DMS53 (cell line): ENCODE measurements at regions not wholly inside any gene's neighbourhood (a gene's known extent, or its start where the extent isn't known, plus 50 kb on each side); places are given as distances from the start of the nearest gene placed in this dataset.

ENCODE experiments used
- DNase-seq: peaks from one replicate; lab custom pipeline; 2025; lab: John Stamatoyannopoulos, UW

DNA sequence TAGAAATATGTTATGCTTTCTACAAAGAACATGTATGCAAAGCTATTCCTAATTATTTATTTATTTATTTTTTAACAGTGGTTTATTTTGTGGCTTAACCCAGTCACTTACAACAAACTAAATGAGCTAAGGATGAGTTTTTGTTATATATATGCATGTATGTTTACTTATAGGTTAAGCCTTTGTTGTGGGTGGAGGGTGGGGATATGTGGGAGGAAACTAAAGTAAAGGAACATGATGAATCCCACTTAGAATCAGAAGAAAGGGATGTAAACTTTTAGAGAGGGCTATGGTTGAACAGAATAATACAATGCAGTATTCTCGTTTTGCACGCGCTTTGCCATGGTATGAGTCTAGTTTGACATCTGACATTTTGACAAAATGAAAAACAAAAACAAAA is 321.0 kb upstream of the RUNX1 start:
- no peak for DNase-seq

DNA sequence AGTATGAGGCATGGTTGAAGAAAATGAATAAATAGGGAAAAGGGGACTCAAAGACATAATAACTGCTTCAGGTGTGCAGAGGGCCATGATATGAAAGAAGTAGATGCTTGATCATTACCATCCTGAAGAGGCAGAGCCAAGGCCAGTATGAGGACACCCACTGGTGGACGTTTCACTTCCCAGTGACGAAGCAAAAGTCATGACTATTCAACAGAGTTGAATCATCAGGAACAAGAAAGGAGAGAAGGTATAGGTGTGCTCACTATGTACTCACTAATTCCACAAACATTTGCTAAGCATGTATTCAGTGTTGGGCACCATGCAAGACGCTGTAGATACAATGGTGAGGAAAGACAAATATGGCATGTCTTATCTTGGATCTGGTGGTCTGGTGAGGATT is 319.2 kb upstream of the RUNX1 start:
- peak; percentile 2 for DNase-seq

DNA sequence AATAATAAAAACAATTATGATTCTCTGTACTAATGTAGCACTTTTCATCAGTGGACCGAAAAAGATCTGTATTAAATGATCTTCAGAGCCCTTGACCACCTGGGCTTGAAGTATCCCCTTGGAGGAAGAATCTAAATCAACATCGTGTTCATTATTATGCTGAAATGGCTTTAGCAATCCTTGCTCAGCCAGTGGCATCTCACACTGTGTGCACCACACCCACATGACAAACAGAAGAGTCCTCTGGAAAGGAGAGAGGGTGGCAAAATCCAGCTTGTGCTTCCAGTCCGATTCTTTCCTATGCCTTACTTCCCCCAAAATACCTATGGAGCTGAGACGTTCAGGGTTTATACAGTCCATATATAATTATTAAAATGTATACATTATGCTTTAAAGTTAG is 318.5 kb upstream of the RUNX1 start:
- DNase-seq = peak; percentile 42

DNA sequence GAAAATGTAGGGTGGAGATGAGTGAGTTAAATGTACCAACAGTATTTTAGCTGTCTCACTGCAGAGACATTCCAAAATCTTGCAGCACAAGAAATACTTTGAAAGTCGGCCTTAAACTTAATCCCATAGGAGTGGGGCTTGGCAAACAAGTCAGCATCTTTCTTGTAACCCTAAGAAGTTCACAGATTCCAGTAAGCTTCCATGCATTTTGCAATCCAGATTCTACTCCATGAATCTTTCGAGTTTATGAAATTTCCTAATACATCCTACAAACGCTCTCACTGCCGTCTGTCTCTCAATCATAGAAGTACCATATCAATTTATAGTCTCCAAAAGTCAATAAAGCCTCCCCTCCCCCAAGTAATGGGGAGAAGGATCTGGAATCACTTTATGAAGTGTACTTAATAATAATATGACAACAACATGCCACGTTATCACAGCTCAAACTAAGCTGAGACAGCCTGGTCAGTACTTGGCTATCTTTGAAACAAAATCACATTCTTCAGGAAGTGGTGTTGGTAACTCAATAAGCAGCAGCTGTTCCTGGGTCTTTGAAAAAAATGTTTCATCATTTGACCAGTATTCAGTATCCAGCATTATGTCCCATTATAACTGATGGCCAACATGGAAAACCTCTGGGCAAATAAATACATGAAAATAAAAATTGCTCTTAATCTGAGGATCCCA is 317.4 kb upstream of the RUNX1 start:
- DNase-seq = no peak

DNA sequence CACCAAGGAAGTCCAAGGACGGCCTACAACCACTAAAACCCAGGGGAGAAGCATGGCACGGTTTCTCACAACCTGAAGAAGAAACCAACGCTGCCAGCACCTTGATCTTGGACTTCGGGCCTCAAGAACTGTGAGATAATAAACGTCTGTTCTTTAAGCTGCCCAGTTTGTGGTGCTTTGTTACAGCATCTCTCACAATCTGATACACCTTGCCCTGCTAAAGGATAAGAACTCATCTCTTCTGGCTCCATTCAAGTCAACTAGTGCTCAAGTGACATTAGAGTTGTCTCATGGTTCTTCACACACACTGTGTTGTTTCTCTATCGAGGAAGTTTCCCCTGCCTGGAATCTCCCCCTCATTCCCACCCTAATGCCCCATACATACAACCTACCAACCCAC is 314.4 kb upstream of the RUNX1 start:
- DNase-seq = no peak

DNA sequence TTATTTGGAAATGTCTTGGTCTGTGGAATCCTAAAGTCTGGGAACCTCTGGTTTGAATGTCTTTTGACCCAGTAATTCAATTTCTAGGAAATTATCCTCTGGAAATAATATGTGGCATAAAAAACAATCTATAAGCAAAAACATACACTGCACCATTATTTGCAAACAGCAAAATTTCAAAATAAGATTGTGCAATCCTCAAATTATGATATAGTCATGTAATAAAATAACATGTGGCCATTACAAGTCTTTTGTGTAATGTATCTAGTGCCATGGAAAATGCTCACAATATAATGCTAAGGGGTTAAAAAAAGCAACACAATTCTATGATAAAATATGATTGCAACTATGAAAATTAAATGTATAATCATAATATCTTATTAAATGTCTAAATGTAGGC is 312.9 kb upstream of the RUNX1 start:
- no peak for DNase-seq

DNA sequence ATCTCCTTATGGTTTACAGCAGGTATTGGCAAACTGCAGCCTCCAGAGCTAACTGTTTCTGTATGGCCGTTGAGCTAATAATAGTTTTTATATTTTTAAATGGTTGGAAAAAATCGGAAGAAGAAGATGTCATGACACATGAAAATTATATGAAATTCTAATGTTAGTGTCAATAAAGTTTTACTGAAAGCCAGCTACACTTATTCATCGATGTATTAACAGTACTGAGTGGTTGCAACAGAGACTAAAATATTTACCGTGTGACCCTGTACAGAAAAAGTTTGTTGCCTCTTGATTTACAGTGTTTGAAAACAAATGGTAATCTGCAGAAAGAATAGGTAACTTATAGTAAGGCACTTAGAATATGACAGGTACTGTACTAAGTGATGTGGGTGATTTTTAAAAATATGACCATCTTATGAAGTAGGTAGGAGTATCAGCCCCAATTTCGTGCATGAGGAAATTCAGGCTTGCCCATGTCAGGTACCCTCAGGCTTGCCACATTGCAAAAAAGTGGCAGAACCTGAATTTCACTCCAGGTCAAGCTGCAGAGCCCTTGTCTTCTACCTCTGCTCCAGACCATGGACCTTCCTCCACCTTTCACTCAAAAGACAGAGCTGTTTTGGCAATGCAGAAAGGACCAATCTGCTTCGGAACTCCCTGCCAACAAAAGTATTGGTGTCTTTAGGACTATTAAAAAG is 311.9 kb upstream of the RUNX1 start:
- DNase-seq = no peak

DNA sequence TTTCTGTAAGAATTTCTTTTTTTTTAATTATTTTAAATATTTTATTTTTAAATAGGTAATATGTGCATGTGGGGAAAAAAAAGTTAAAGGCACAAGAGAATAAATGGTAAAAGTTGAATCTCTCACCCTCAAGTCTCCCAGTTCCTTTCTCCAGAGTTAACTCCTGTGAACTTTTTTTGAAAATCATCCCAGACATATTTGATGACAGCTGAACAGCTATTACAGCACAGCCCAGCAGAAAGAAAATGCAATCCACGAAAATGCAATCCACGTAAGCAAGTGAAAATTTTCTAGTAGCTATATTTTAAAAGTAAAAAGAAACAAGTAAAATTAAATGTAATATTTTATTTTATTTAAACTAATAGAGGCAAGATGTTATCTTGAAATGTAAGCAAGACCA is 310.0 kb upstream of the RUNX1 start:
- no peak for DNase-seq

DNA sequence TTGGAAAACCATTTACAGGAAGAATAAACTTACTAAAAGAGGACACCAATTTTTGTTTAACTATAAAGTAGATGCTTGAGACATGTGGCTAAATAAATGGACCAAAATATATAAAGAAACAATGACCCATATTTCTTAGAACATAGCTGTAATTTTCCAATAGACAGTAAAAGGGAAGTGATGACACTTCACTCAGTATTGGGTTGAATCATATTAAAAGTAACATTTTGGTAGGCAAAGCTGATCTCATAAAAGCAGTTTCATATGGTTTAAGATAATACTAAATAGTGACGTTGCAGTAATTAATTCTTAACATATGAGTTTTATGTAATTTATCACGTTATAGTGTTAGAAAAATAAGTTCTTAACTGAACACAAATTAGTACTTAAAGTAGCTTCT is 308.9 kb upstream of the RUNX1 start:
- DNase-seq = no peak

DNA sequence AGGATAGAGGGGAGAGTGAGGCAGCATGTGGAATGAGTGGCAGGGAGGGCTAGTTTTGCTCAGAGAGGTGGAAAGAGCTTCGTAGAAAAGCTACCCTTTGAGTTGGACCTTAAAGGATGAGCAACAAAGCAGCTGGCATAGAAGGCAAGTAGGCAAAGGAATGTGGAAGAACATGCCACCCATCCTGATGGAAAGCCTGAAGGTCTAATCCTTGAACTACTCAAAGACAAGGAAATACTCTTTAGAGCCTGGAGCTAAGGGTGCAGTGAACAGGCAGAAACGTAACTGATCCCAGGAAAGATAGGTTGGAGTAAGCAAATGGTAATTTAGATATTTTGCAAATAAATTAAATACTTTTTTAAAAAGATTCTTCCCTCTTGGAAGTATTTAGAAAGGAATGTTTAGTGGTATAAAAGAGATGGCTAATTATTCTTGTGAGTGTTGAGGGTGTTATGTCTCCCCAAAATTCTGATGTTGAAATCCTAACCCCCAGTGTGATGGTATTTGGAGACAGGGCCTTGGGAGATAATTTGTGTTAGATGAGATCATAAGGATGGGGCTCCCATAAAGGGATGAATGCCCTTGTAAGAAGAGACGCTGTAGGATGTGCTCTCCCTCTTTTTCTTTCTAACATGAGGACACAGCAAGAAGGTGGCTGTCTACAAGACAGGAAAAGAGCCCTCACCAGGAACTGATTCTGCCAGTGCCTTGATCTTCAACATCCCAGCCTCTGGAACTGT is 308.1 kb upstream of the RUNX1 start:
- DNase-seq = no peak

DNA sequence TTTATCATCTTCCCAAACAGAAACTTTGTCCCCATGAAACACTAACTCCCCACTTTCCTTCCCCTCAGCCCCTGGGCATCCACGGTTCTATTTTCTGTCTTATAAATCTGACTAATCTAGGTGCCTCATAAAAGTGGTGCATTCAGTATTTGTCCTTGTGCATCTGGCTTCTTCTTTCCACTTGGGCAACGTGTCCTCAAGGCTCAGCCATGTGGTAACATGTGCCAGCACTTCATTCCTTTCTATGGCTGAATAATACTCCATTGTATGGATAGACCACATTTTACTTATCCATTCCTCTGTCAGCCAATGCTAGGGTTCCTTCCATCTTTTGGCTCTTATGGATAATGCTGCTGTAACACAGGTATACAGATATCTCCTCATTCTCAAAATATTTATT is 305.0 kb upstream of the RUNX1 start:
- DNase-seq = no peak

DNA sequence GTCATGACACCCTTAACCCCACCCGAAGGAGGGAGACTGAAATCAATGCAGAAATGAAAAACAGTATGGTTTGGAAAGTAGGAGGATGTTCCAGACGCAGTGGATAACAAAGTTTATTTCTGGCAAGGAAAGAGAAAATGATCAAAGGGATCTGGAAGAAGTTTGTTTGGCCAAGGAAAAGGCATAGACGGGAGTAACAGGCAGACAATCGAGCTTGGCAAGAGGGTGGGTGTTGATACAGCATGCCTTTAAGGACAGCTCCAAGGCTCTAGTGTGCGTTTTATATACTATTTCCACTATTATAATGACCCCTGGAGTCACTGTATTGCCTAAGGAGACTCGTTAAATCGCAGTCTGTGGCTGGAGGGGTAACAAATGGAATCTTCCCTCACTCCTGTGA is 303.7 kb upstream of the RUNX1 start:
- no peak for DNase-seq

DNA sequence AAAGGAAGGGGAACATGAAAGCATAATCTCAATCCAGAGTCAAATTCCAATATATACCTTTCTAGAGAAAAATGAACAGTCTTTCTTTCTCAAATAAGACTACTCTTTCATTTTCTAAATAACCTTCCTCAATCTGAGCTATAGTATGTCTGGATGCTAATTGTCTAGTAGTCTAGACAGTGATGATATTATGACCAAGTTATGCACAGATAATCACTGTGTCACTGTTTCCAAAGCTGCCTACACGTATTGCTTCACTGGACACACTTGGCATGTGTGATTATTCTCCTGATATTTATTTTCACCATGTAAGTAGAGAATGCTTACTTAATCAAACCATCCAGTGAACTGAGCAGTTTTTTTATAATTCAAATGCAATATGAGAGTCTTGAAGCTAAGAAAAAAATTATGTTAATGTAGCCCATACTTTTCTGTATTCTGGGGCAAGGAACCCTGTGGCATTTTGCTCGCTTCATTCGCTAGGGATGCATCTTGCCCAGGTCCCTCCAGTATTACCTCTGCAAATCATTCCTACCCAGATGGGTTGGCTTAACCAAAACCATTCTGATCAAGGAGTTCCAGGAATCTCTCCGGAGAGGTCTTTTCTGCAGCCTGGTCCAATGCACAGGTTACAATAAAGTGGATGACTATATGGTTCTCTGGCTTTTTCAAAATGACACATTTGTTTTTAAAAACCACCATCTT is 303.1 kb upstream of the RUNX1 start:
- DNase-seq = no peak

DNA sequence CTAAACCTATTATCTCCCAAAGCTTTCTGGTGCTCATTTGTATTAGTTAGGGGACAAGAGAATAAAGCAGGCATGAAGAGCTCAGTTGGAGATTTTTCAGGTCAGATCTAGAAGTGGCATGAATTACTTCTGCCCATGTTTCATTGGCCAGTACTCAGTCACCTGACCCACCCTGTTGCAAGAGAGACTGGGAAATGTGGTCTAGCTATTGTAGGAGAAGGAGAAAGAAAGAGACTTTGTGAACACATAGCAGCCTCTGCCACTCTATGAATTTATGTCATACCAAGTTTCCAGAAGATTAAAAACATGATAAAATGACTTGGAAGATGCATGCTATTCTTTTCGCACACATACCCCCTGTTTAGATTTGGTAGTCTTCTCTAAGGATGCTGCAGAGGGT is 302.3 kb upstream of the RUNX1 start:
- DNase-seq = no peak

DNA sequence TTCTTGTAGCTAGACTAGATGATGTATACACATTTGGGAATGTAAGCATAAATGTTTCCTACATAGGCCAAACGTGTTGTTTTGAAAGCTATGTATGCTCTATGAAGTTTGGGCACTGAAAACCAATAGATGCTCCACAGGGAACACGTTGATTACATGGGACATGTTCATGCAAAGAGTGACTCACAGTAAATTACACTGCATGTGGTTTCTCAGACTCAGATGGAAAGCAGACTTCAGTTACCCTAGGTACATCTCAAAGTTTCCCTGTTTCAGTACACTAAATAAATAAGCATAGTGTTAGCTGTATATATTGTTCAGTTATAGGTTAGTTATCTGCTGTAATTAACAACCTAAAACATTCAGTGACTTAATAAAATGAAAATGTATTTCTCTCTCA is 301.9 kb upstream of the RUNX1 start:
- no peak for DNase-seq

DNA sequence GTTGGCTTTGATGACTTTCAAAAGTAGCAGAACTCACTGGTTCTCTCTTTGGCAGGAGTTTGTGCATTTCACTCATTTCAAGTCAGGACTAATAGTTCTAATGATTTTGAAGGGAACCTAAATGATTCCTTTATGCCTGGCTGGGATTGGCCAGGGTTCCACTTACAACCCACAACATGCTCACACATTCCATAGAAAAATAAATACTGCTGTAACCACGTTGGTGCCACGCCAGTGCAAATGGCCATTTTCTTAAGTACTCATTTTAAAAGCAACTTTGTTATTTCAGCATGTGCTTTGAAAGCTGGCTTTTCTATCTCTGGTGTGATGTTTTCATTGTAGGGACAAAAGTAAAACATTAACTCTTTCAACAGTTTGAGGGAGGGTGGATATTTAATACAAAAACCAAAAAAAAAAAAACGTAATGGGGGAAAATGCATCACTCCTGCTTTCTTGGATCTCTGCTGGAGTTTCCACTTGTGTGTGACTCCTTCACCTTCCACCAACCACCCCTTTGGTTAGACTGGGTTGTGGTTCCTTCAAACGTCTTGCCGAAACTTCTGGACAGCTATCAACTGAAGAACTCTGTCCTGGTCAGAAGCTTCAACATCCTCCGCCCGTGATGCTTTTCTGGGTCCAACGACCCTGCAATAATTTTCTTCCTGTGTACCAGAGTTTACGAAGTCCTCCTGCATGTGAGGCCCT is 300.4 kb upstream of the RUNX1 start:
- DNase-seq = no peak

DNA sequence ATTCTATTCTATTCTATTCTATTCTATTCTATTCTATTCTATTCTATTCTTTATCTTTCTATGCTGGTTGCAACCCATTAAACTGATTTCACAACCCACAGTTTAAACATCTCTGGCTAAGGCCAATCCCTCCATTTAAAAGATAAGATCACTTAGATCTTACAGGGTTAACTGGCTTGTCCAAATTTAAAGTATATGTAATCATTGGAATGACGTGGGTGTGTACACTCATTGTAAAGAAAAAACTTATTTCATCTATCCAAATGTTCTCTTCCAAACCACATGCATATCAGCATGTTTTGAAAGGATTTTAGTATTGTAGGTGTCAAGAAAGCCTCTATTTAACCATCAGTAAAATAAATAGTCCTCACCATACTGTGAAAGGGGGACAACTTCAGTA is 299.6 kb upstream of the RUNX1 start:
- DNase-seq = no peak

DNA sequence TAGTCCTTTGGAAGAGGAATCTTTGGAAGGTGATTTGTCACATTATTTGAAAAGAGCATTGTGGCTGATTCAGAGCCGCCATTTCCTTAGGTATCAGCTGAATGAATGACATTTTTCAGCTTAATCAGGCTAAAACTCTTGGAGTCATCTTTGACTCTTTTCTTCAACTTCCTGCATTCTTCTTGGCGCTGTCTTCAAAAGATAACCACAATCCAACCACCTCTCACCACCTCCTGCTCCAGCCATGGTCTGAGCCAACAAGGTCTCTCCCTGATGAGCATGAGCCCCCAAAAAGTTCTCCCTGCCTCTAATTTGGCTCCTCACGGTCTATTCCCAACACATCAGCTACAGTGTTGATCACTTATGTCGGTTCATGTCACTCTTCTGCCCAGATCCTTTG is 297.6 kb upstream of the RUNX1 start:
- no peak for DNase-seq

DNA sequence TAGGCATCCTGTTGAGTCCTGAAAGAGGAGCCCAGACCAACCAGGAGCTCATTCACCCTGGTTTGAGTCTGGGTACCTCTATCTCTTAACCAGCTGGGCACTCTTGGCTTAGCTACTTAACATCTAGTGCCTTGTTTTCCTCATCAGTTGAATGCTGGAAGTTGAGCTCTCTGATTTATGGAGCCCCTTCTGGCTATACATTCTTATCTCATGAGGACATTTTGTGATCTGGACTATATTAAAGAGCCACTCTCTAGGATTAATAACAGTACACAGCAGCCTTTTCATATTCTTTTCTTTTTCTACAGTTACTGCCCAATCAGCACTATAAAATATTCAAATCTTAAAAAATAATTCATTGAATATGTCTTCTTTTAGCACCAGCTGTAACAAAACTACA is 296.9 kb upstream of the RUNX1 start:
- DNase-seq = no peak

DNA sequence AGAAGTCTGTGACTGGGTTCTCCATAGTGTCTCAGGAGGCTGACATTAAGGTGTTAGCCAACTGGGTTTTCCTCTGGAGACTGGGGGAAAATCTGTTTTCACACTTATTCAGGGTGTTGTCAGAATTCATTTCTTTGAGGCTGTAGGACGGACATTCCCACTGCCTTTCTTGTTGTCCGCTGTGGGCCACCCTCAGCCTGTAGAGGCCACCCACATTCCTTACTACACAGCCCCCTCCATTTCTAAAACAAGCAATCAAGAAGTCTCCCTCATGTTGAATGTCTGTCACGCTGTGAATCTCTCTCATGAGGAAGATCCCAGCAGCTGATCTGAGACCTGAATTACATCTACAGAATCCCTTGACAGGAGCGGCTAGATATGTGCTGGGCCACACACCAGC is 295.5 kb upstream of the RUNX1 start:
- DNase-seq = no peak

DNA sequence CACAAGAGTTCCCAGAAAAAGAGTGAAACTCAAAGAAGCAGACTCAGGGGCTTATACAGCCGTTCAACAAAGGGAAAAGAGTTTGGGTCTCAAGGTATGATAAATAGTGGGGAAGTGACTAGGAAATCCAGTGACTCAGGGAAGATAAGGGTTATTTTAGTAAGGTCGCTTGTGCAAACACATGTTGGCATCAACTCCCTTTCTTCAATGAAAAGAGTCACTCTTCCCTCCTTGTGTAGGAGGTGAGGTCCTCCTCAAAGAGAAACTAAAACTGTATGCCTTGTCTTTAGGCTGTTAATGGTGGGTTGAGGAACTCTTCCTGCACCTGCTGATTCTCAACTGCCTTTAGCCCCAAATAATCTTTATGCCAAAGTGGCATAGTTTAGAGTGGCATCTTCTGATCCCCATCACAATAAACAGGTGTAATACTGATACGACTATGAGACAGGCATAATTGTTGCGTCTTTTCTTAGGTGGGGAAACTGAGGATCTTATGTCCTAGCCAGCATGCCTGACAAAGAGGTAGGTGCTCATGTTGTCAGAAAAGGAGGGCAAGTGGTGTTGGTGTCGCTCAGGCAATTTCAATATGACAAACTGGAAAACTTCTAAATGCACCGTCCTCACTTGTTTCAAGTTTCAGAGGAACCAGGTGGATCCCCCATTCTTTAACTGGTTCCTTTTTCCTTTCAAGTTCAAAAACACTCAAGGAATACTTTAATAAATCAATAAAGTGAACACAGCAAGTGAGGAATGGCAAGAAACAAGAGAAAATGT is 294.1 kb upstream of the RUNX1 start:
- no peak for DNase-seq
